ENCODE measurements at regions not wholly inside any gene's neighbourhood (a gene's known extent, or its start where the extent isn't known, plus 50 kb on each side); places are given as distances from the start of the nearest gene placed in this dataset.

DNA sequence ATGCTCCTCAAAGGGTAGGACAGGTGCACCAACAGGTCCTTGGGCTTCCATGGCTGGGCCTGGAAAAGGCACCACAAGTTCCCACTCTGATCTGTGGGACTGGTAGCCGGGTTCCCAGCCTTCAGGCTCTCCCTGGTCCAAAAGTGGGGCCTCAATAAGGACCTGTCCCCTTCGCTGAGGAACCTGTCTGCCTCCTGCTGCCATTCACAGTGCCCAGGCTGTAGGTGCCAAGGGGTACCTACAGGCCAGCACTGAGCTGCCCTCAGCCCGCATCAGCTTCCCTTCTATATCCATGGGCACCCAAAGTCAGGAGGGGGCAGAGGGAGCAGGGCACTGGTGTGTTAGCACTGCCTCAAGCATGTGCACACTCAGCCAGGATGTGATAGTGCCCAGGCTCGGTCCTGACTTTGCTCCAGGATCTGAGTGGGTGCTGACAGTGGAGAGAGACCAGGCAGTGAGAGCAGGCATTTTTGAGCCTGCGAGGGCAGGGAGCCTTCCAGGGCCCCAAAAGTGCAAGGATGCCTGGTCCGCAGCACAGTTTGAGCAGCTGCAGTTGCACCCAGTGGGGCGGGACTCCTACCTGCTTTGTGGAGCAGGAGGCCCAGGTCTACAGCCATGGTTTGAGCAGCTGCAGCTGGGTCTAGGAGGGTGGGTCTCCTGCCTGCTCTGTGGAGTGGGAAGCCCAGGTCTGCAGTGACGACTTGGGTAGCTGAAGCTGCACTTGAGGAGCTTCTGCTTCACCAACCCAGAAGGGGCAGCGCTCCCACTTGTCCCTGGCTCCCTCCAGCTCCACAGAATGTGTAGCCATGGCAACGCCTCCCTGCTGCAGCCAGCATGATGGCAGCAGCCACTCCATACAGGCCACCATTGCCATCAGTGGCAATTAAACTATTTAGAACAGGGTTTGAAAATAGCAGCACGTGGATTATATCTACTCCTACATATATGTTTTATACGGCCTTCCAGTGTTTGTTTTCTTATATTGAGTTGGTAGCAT lies 376.4 kb downstream of the KCTD8 start:
- H3K9me3 ChIP-seq, result peaks cover 0 to 5% (median 0%) of the 10 kb centered on the region in 4 donors
- H3K27ac ChIP-seq, result no peak overlapping the region
- H3K4me1 ChIP-seq, result no peaks in the 10 kb centered on the region
- H3K36me3 ChIP-seq, result no peaks in the 10 kb centered on the region
- WGBS, 2 donors, result 75 to 84% methylated on average over 12 of the region's 12 CpGs
- H3K27me3 ChIP-seq, result no peaks in the 10 kb centered on the region
- DNase-seq, result no peak
- intact Hi-C loops (cut with DNase I), result no loop called here
- H3K4me3 ChIP-seq, result no peak overlapping the region
- TF ChIP-seq, protein P1, sequence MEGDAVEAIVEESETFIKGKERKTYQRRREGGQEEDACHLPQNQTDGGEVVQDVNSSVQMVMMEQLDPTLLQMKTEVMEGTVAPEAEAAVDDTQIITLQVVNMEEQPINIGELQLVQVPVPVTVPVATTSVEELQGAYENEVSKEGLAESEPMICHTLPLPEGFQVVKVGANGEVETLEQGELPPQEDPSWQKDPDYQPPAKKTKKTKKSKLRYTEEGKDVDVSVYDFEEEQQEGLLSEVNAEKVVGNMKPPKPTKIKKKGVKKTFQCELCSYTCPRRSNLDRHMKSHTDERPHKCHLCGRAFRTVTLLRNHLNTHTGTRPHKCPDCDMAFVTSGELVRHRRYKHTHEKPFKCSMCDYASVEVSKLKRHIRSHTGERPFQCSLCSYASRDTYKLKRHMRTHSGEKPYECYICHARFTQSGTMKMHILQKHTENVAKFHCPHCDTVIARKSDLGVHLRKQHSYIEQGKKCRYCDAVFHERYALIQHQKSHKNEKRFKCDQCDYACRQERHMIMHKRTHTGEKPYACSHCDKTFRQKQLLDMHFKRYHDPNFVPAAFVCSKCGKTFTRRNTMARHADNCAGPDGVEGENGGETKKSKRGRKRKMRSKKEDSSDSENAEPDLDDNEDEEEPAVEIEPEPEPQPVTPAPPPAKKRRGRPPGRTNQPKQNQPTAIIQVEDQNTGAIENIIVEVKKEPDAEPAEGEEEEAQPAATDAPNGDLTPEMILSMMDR (IDR thresholded peaks at IDR 0.05), result no peak
- TF ChIP-seq EP300 (IDR thresholded peaks at IDR 0.05) (no peak), POLR2AphosphoS5 (IDR thresholded peaks at IDR 0.05) (no peak), POLR2A (IDR thresholded peaks at IDR 0.05) (no peak)

DNA sequence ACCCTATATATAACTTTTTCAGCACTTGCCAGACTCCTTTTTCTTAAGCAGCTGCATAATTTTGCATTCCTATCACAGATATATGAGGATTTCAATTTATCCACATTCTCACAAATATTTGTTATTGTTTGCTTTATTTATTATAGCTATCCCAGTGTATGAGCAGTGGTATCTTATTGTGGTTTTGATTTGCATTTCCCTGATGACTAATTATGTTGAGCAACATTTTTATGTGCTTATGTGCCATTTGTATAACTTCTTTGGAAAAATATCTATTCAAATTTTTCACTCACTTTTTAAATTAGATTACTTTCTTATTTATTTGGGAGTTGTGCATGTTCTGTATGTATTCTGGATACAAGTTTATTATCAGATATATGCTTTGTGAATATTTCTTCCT lies 361.9 kb downstream of the KCTD8 start:
- intact Hi-C loops (cut with DNase I), result no loop called here
- Histone ChIP-seq H3K9me3 (no peaks in the 10 kb centered on the region), H3K27ac (no peak overlapping the region), H3K27me3 (no peaks in the 10 kb centered on the region), H3K36me3 (no peaks in the 10 kb centered on the region), H3K4me1 (no peaks in the 10 kb centered on the region), H3K4me3 (no peak overlapping the region)
- TF ChIP-seq POLR2A (IDR thresholded peaks at IDR 0.05), result no peak
- DNase-seq, result no peak

DNA sequence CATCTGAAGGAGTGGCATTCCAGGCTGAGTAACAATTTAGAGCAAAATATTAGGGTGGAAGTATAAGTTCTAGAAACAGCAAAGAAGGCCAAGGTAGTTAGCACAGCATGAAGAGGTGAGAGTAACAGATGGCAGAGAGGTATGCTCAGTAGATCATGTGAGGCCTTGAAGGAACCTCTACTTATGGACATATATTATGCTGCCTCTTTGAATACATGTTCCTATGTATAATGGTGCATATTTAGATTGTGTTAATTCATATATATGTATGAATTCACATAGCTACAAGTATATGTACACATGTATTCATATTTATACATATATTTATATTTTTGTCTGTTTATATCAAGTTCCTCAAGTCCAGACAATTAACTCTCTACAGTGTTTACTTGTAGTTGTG lies 355.2 kb downstream of the KCTD8 start:
- H3K9me3 ChIP-seq, result no peaks in the 10 kb centered on the region
- H3K4me3 ChIP-seq, result no peak overlapping the region
- H3K4me1 ChIP-seq, result no peaks in the 10 kb centered on the region
- DNase-seq, result no peak
- H3K27me3 ChIP-seq, result no peaks in the 10 kb centered on the region
- H3K36me3 ChIP-seq, result no peaks in the 10 kb centered on the region
- intact Hi-C loops (cut with DNase I), result no loop called here
- no peak for TF ChIP-seq POLR2A (IDR thresholded peaks at IDR 0.05)
- TF ChIP-seq, protein P1 (IDR thresholded peaks at IDR 0.05), result no peak
- TF ChIP-seq POLR2AphosphoS5 (IDR thresholded peaks at IDR 0.05), result no peak
- TF ChIP-seq EP300 (IDR thresholded peaks at IDR 0.05), result no peak
- no peak overlapping the region for H3K27ac ChIP-seq

DNA sequence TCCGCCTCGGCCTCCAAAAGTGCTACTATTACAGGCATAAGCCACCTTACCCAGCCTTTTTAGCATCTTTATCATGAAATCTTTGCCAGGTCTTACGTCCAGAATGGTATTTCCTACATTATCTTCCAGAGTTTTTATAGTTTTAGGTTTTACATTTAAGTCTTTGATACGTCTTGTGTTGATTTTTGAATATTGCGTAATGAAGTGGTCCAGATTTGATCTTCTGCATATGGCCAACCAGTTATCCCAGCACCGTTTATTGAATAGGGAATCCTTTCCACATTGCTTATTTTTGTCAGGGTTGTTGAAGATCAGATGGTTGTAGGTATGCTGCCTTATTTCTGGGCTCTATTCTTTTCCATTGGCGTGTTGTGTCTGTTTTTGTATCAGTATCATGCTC lies 349.6 kb downstream of the KCTD8 start:
- H3K9me3 ChIP-seq, result peaks cover 0 to 1% (median 0%) of the 10 kb centered on the region in 4 donors
- TF ChIP-seq POLR2AphosphoS5 (IDR thresholded peaks at IDR 0.05), result no peak
- TF ChIP-seq, protein P1 (IDR thresholded peaks at IDR 0.05), result no peak
- no peak for TF ChIP-seq POLR2A (IDR thresholded peaks at IDR 0.05)
- no peak for TF ChIP-seq EP300 (IDR thresholded peaks at IDR 0.05)
- H3K27me3 ChIP-seq, result no peaks in the 10 kb centered on the region
- H3K4me3 ChIP-seq, result no peak overlapping the region
- no peak overlapping the region for H3K27ac ChIP-seq
- 77 to 89% methylated on average over 7 of the region's 7 CpGs for WGBS, 2 donors
- no peaks in the 10 kb centered on the region for H3K4me1 ChIP-seq
- H3K36me3 ChIP-seq, result no peaks in the 10 kb centered on the region
- intact Hi-C loops (cut with DNase I), result no loop called here
- DNase-seq, result no peak

DNA sequence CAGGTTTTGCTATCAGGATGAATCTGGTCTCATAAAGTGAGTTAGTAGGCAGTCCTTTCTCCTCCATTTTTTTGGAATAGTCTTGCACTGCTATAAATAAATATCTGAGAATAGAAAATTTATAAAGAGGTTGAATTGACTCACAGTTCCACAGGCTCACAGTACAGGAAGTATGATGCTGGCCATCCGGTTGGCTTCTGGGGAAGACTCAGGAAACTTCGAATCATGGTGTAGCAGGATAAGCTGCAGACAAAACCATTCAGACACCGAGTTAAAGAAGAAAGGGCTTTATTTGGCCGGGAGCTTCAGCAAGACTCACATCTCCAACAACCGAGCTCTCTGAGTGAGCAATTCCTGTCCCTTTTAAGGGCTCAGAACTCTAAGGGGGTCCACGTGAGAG lies 348.2 kb downstream of the KCTD8 start:
- intact Hi-C loops (cut with DNase I), result no loop called here
- no peaks in the 10 kb centered on the region for H3K27me3 ChIP-seq
- no peak for DNase-seq

More for the DNA sequence above, 348.2 kb downstream of the KCTD8 start:
- TF ChIP-seq POLR2AphosphoS5 (IDR thresholded peaks at IDR 0.05) (no peak), POLR2A (IDR thresholded peaks at IDR 0.05) (no peak), EP300 (IDR thresholded peaks at IDR 0.05) (no peak)
- TF ChIP-seq, protein P1 (IDR thresholded peaks at IDR 0.05), result no peak
- Histone ChIP-seq H3K27ac (no peak overlapping the region), H3K4me1 (no peaks in the 10 kb centered on the region), H3K4me3 (no peak overlapping the region), H3K9me3 (peaks cover 0 to 3% (median 0%) of the 10 kb centered on the region in 4 donors), H3K36me3 (no peaks in the 10 kb centered on the region)
- WGBS, 2 donors, result 84 to 87% methylated on average over 6 of the region's 6 CpGs

Measured in sigmoid colon (tissue), 6 donors.